ENCODE measurements at regions not wholly inside any gene's neighbourhood (a gene's known extent, or its start where the extent isn't known, plus 50 kb on each side); places are given as distances from the start of the nearest gene placed in this dataset.
"Not testable (repeated sequence)": the region's sequence is repeated elsewhere in the genome, so short reads cannot be mapped to it uniquely, and the experiment has no call there.

DNA sequence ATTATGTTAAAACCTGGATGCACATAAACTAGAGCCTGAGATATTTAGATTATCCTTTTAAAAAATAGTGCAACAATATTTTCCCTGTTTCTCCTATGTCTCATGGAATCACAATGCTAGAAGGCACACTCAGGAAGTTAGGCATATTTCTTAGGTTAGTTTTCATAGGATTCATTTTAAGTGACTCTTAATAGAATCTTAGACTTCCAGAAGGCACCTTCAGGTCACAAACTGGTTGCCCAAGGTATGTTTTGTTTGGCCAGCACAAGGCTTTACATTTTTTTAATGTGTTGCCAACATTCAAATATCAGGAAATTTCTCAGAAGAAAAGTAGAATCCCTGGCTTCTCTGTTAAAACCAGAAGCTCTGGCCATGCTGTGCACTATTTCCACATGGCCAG, 129.3 kb downstream of the LNPK start:
- no peak for DNase-seq

DNA sequence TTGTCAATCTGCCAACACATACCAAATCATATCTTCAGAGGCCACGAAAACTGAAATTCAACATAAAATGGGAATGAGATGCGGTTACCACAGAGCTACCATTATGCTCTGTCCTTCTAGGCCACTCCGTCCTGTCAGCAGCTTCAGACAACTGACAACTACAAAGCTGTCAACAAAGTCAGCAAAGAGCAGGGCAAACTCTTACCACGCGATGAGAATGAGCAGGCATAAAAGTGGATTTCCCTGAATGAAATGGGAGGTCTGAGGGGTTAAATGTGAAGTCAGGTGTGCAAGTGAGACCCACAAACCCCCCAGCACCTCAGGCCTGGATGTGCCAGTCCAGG, 130.1 kb downstream of the LNPK start:
- no peak for DNase-seq

DNA sequence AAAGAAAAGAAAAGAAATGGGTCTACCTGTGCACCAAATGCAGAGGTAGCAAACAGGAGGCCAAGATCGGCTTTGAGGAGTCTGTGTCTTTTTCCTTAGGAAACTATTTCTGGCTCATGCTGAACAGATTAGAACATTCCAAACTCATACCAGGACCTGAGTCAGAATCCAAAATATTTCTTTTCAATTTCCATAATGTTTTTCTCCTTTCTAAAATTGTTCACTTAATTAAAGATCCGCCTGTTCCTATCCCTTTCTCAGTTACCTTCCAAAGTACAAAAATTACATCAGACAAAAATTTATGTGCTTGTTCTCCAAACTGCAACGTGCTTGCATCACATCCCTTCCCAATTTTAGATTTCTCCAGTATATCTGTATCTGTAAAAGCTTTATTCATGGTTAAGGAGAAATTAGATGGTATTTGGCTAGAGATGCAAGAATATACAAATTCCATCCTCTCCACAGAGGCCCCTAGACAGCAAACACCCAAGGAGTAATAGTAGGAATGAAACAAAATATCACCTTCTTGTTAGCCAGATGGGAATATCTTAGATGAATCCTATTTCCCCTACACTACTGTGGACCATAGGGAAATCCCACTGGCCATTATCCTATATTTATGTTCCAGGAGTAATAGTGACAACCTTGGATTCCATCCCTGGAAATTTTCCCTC, 130.6 kb downstream of the LNPK start:
- DNase-seq: no peak

DNA sequence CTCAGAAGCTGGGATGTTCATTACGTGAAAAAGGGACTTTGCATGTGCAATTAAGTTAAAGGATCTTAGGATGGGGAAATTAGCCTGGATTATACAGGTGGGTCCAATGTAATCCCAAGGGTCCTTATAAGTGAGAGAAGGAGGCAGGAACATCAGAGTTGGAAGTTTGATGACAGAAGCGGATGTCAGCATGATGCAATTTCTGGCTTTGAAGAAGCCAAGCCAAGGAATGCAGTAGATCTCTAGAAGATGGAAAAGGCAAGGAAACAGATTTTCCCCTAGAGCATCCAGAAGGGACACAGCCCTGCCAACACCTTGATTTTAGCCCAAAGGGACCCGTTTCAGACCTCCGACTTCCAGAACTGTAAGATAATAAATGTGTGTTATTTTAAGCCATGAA, 136.4 kb downstream of the LNPK start:
- no peak for DNase-seq

DNA sequence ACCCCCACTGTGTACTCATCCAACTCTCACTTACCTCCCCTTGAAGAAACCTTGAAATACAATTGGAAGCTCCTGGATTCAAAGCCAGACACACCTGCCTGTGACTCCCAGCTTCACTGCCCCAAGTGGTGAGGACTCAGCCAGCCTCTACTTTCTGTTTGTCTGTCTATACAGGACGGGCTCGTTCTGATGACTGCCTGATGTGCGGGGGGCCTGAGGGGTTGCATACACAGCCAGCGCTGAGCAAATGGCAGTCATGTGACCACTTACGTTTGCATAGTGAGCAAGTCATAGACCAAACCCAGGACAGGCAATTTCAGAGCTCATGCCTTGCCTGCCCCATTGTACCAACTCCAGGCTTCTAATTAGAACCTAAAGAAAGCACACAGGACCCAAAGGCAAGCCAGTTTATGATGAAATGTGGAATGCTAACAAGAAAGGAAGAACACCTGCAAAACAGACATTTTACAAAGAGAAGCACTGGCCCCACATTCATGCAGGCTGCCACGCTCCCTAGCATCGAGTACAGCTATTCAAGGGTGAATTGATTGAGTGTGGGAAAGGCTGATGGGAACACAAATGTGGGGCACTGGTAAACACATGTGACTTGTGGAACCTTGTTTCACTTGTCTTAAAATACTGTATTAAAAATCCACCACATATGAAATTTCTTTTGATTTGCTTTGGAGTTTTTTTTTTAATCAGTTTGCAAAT, 137.8 kb downstream of the LNPK start:
- no peak for DNase-seq

DNA sequence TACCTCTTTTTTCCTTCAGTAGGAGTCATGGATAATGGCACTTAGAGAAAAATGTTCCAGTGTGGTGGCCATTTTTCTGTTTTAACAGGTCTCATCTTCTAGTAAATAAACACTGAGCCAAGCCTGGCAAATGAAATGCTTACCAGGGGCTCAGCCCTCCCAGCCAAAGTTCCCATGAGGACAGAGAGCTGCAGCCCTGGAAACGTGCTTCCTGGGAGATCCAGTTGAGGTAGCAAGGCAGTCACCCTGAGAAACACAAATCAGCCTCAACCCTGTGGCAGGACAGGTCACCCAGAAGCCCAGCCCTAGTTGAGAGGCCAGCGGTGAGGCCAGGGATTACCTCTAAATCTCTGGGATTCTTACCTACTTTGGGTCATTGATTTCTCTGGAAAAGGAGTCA, 140.1 kb downstream of the LNPK start:
- no peak for DNase-seq

DNA sequence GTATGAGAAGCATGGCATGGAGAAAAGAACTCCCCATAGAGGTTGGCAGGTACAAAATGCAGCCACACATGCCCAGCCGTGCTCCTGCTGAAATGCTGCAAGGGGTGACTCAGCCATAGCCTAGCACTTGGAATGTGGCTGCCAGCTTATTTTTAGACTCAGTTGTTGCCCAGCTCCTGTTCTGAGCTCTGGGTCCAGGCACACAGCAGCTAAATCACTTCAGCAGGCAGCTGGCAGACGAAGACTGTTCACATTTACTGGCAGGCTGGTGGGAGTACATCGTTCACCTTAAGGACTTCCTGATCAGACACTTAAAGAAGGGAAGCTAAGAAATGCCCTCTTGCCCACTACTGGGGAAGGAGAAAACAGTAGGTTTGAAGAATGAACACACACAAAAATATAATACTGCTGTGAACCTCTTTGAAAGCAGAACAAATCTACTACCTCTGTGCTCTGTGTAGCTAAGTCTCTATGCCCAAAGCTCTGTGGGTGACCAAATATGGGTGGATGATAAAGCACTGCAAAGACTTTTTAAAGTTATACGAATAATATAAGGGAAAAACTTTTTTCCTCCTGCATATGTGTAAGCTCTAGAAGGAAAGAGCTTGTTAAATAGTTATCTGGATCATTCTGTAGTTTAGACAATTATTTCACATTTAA, 146.1 kb downstream of the LNPK start:
- no peak for DNase-seq

DNA sequence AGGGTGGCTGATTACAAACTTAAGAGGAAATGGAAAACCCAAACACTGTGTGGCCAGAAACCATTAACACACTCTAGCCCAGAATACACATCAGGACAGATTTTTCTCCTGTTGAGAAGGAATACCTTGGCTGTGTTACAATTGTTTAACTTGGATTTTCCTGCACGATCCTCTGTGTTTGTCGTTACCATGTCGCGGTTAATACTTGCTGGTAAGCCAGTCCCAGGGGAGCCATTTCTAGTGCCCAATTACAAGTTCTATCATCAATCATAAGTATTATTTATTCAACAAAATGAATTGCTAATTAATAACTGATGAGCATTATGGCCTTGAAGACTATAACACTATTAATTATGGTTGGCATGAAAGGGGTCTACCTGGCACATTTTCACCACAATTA, 146.8 kb downstream of the LNPK start:
- DNase-seq: no peak

DNA sequence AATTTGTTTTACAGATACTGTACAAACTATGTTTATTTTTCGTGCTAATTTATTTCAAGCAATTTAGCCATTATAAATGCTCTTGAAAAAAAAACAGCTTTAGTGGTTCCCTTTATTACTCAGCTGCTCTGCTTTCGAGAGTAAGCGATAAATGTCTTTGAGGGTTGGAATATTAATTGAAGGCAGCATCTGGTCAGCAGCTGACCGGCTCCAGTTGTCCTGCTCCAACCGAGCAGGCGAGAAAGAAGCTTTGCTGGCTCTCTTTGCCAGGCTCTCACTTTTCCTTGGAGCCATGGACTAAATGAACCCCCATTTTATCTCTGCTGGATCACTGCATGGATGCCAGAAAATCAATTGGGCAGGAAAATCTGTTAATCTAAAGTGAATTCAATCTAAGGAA, 147.4 kb downstream of the LNPK start:
- no peak for DNase-seq

DNA sequence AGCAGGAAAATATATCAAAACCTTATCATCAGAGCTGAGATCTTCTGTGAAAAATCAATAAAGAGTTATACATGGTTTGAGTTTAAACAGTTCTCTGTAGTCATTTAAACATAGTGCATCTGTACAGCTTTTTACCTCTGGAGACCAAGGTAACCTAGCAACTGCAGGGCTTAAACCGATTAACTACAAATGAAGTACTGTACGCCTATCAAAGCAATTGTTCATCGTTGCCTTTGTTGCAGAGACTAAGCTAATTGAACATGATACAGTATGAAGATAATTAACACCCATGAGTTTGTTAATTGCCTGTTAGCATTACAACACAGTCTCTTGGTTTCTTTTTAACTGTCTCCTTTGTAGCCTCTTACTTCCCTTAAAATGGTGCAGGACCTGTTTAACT, 147.9 kb downstream of the LNPK start:
- no peak for DNase-seq

DNA sequence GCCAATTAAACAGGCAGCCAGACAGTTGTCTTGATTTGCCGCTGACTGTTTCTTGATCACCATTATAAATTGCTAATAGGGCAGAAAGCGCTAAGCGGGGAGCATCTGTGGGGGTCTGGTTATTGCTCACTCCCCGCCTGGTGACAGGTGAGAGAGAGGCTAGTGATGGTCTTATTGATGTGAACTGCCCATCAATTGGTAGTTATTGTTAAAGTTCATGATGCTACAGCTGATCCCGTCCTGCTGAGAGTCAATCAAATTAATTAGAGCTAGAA, 148.5 kb downstream of the LNPK start:
- DNase-seq: no peak

DNA sequence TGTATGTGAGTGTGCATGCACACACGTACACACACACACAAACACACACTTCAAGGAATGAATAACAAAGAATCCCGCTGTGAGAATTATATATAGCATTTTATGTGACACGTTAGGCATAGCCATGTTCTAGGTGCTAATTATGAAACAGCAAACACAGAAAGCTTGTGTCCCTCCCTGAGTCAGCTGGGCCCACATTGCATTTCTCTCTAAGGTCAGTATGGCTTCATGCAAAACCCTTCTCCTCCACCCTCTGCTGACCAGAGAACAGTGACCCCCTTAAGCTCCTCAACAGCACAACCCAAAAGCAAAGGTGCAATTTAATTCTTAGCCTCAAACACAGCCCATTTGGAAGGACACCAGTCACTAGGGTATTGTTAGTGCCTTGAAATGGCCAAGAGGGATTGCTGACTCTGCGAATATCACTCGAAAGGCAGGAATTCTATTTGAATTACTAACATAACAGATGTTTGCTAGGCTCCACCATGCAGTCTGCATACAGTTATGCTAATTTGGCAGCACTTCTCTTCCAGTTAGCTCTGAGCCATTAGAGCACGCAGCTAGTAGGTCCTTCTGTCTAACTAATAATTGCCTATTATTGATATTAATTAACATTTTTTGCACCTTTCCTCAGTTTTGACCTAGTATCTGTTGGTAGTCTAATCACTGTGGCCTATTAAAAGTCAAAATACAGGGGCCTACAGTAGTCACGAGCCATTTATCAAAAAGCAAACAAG, 149.0 kb downstream of the LNPK start:
- DNase-seq: no peak

DNA sequence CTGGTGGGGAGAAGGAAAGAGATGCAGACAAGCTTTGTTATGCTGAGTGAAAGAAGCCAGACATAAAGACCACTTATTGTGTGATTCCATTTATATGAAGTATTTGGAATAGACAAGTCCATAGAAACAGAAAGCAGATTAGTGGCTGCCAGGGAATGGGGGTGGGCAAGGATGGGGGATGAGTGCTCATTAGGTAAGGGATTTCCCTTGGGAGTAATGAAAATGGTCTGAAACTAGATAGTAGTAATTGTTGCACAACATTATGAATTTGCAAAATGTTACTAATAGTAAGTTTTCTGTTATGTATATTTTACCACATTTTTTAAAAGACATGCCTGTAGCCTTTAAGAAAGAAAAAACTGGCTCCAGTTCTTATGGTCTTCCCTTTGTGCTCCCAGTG, 154.9 kb downstream of the LNPK start:
- no peak for DNase-seq

DNA sequence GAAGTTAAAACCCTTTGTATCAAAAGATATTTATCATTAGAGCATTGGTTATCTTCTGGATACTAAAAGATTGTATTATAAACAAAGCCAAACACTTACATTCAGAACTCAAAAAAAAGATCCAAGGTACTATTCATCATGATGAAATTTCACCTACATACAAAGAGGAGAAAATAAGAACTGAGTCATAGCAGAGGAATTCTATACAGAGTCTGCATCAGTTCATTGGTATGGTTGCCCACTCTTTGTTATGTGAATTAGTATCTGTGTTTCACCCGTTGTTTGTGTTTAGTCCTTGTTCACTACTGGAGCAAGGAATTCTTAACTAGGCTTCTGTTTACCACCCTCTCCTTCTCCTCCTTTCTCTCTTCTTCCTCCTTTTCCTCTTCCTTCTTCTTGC, 157.9 kb downstream of the LNPK start:
- DNase-seq: no peak

DNA sequence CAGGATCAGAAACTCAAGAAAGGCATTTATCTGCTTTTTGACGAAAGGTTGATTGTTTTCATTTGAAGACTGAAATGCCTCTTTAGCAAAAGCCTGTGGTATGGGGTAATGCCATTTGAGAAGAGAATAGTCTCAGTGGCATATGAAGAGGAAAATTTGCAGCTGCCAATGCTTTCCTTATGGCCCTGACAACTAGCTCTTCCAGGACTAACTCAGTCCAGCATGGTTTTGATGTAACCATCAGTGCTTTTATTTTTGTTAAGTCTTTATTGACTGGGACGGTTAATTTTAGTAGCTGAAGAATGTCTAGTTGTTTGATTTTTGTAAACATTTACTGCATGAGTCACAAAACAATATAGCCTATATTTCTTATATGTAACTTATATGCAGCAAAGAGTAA, 158.4 kb downstream of the LNPK start:
- no peak for DNase-seq

DNA sequence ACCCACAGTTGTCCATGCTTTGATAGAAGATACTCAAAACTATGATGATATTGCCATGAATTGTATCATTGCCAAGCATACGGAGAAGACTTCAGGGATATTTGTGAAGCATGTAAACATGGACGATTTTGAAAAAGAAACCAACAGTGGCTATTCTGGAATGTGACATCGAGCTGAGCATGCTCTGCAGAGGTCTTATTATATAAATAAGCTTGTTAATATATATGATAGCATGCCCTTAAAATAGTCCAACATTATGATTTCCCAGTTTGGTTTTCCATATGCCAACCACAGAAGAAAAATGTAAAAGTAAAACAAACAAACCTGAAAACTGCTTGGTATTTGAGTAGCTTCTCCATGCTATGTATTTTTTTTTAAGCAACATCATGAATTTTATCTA, 159.1 kb downstream of the LNPK start:
- no peak for DNase-seq

DNA sequence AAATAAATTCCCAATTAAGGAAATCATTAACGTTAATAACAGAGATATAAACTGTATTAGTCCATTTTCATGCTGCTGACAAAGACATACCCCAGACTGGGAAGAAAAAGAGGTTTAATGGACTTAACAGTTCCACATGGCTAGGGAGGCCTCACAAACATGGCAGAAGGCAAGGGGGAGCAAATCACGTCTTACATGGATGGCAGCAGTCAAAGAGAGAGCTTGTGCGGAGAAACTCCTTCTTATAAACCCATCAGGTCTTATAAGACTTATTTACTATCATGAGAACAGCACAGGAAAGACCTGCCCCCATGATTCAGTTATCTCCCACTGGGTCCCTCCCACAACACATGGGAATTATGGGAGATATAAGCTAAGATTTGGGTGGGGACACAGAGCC, 161.3 kb downstream of the LNPK start:
- DNase-seq: not testable (repeated sequence)

DNA sequence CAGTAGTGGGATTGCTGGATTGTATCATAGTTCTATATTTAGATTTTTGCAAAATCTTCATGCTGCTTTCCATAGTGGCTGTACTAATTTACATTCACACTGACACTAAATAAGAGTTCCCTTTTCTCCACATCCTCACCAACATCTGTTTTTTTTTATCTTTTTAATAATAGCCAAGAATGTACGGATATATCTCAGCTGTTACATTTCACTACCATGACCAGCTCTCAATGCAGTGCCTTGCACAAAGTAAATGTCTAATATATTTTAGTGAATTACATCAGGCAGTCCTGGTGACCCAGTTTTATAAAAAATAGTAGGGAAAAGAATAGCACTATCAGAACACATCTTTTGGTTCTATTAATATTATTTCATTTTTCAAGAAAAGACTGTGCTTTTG, 161.8 kb downstream of the LNPK start:
- DNase-seq: no peak

DNA sequence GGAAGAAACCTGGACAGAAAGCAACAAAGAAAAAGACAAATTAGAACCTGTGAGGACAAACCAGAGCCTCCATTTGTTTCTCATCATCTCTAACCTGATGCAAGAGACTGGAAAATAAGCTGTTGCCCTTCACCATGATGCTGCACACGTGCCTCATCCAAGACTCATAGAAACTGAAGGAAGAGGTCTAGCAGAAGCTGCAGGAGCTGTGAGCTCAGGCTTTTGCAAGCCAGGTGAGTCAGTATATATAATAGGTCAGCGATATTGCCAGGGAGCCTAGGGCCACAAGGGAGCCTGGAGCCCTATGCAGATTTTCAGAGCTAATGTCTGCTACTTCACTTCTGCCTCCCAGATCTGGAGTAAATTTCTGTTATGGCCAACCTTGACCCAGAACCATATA, 163.1 kb downstream of the LNPK start:
- DNase-seq: no peak

DNA sequence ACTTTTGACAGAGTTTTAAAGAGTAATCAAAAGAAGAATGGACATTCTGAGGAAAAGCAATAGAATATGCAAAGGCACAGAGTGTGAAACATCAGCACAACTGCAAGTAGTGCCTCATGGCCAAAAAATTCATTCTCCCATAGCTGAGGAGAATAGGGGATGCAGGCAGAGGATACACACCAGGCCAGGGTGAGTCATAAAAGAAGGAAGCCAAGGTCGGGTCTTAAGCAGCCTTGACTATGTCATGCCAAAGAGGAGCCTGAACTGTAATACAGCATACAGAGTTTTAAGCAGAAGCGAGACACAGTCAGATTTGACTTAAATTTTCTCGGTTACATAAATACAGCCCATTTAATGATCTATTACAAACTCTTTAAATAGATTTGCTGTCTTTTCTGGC, 165.0 kb downstream of the LNPK start:
- no peak for DNase-seq

DNA sequence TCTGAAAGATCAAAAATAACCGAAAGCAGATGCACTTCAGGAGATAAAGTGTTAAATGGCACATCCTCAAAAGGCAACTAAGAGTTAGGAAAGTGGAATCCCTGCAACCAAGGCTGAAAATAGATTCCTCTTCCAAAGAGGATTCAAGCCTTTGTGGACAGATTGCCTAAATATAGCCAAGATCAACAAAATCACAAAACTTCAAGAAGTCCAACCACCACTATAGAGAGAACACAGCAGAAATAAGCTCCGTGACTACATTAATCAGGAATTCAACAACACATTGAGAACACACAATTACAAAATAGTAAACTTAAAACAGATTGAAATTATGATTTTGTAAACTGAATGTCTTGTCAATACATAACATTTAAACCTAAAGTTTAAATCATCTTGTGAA, 165.7 kb downstream of the LNPK start:
- no peak for DNase-seq

DNA sequence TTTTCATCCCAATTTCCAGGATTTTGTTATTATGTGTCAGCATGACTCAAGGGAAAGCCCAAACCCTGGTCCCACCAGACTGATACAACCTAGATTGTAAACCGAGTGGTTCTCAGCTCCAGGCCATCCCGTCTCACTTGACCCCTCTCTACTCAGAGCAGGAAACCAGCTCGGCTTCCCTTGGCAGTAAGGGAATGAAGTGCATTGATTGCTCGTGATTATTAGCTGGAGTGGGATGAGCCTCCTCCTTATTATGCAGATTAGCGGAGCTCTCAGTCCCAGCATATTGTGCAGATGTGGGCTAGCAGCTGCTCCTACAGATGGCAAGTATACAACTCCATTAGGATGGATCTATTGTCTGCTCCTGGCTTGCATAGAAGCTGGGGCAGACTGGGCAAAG, 167.6 kb downstream of the LNPK start:
- no peak for DNase-seq

DNA sequence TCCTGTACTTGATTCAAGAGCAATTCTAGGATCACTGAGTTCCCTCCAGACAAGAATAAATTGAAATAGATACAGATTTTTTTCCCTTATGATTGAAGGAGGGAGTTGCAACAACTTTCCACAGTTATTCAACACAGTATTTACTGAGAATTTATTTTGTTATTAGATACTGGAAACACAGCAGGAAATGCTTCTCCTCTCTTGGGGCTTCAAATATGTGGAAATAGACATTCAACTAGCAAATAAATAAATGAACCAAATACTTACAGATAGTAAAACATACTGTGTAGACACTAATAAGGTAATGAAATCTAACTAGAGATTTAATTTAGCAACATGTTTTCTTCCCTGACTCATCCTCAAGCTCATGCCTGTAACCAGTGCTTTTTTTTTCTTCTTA, 169.2 kb downstream of the LNPK start:
- DNase-seq: no peak

DNA sequence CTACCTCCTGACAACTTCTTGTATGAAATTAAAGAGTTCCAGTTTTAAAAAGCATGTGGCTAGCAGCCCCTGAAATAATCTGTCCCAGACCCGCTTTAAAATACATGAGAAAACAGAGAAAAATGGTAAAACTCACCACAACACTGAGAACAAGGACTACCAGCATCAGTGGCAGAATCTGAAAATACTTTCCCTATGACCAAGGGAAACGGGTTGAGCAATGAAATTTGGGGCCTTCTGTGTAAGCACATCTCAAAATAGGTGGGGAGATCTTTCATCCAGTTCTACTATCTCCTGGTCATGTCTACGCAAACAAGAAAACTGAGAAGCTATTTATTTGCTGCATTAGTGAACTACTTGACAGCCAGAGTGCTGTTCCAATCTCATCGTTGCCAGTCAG, 172.3 kb downstream of the LNPK start:
- DNase-seq: no peak
